PC-9 (cell line): ENCODE measurements at regions not wholly inside any gene's neighbourhood (a gene's known extent, or its start where the extent isn't known, plus 50 kb on each side); places are given as distances from the start of the nearest gene placed in this dataset.

Source experiments
- BruUV-seq: library from RNA; stranded (reverse); fragments of 400-500 nt; replicated peaks from 2 replicates; lab custom pipeline; 2021; lab: Mats Ljungman, UMichigan
- CTCF ChIA-PET: fragments of 300-600 bp; sonication (Branson Sonifier 250); formaldehyde crosslinking; loops from one replicate; lab custom pipeline; 2022; ENCODE audit warnings: antibody characterized with exemption; lab: Charles Lee
- POLR2A ChIA-PET: fragments of 300-600 bp; sonication (Branson Sonifier 250); formaldehyde crosslinking; loops from one replicate; lab custom pipeline; 2022; ENCODE audit warnings: antibody characterized with exemption; ENCODE audit not compliant: unreplicated experiment; lab: Charles Lee
- DNase-seq, 2 experiments: peaks; one replicate each; pipeline versions ENCODE4 v3.0.0 to v3.0.0-alpha.2; 2015 to 2022; ENCODE audit warnings: mixed read lengths in 1 of 2
- H2AFZ ChIP-seq: fragments of 200-600 bp; sonication (generic); 2 replicates; pipeline ENCODE4 v1.8.1; 2017; ENCODE audit warnings: antibody characterized with exemption
- H3F3A ChIP-seq: fragments of 200-600 bp; sonication (generic); 2 replicates; pipeline ENCODE4 v1.8.1; 2017; ENCODE audit warnings: antibody characterized with exemption, mild to moderate bottlenecking, low read depth; ENCODE audit not compliant: insufficient read depth
- H3K27ac ChIP-seq: fragments of 200-600 bp; sonication (generic); 2 replicates; pipeline ENCODE4 v1.6.1; 2016; ENCODE audit warnings: mixed run types
- H3K27me3 ChIP-seq: fragments of 200-600 bp; sonication (generic); 2 replicates; pipeline ENCODE4 v1.6.1; 2016; ENCODE audit warnings: low read depth, mixed run types; ENCODE audit not compliant: insufficient read depth
- H3K36me3 ChIP-seq: fragments of 200-600 bp; sonication (generic); 2 replicates; pipeline ENCODE4 v1.6.1; 2016; ENCODE audit warnings: low read depth, mixed run types
- H3K4me1 ChIP-seq: fragments of 200-600 bp; sonication (generic); replicated peaks from 2 replicates; pipeline ENCODE4 v1.6.1; 2016; ENCODE audit warnings: mixed run types; ENCODE audit not compliant: insufficient read depth
- H3K4me2 ChIP-seq: fragments of 200-600 bp; sonication (generic); 2 replicates; pipeline ENCODE4 v1.6.1; 2017; ENCODE audit warnings: mixed run types
- H3K4me3 ChIP-seq: fragments of 200-600 bp; sonication (generic); 2 replicates; pipeline ENCODE4 v1.6.1; 2016; ENCODE audit warnings: mixed run types
- H3K79me2 ChIP-seq: fragments of 200-600 bp; sonication (generic); 2 replicates; pipeline ENCODE4 v1.6.1; 2017; ENCODE audit warnings: low read depth, mixed run types
- H3K9me2 ChIP-seq: fragments of 200-600 bp; sonication (generic); 2 replicates; pipeline ENCODE4 v1.8.1; 2017; ENCODE audit warnings: mild to moderate bottlenecking; ENCODE audit not compliant: insufficient read depth
- H3K9me3 ChIP-seq: fragments of 200-600 bp; sonication (generic); 2 replicates; pipeline ENCODE4 v1.8.1; 2016; ENCODE audit warnings: low read depth; ENCODE audit not compliant: insufficient read depth
- H4K20me1 ChIP-seq: fragments of 200-600 bp; sonication (generic); 2 replicates; pipeline ENCODE4 v1.8.1; 2017; ENCODE audit not compliant: insufficient read depth
- EZH2 ChIP-seq: fragments of 200-600 bp; sonication (generic); IDR thresholded peaks from 2 replicates; pipeline ENCODE4 v1.8.0; 2017; ENCODE audit warnings: antibody characterized with exemption, low read depth
- intact Hi-C: fragments of 100-400 bp; cut with micrococcal nuclease; formaldehyde crosslinking; loops from one replicate; pipeline ENCODE4 v1.10.0; 2022; ENCODE audit not compliant: unreplicated experiment
- TF ChIP-seq, protein P1 (sequence below): fragments of 200-600 bp; sonication (generic); conservative IDR thresholded peaks from 2 replicates; pipeline ENCODE4 v1.6.1; 2017; ENCODE audit warnings: mixed run types, antibody characterized with exemption, mild to moderate bottlenecking, moderate library complexity

DNA sequence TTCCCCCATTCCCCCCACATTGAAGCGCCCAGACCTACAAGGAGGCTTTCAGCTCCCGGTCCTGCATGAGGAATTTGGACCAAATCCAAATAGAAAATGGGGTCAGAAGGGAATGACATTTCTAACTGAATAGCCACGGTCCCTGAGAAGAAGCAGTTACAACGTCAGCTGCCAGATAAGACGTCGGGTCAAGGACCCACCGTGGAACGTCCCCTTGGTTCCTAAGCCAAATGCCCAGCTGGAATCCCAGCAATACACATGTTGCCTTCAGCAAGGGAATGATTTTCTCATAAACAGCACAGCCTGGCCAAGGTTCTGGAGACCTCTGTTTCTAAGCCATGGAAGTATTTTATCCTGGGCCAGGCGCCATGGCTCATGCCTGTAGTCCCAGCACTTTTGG, 109.1 kb upstream of the PEG3 start:
- no peaks in the 10 kb centered on the region for H3K9me2 ChIP-seq
- H3K79me2 ChIP-seq: no peaks in the 10 kb centered on the region
- no peaks in the 10 kb centered on the region; the same call in 1 of the 2 replicates for H3K9me3 ChIP-seq
- no peaks in the 10 kb centered on the region for H3K36me3 ChIP-seq
- no TSS peak for BruUV-seq
- peaks cover 40% of the 10 kb centered on the region for H3K27me3 ChIP-seq
- H2AFZ ChIP-seq: no peak overlapping the region
- intact Hi-C loops: no loop called here
- CTCF ChIA-PET: no interaction called here
- POLR2A ChIA-PET: interaction anchor here (0.7 kb wide), 1 partner anchor 21 kb away, joined by 12 read pairs; no protein-coding TSS in a partner anchor
- no peak for DNase-seq
- no peaks in the 10 kb centered on the region for H3F3A ChIP-seq
- no peak overlapping the region for H3K4me2 ChIP-seq
- no peak for TF ChIP-seq EZH2
- TF ChIP-seq, protein P1, sequence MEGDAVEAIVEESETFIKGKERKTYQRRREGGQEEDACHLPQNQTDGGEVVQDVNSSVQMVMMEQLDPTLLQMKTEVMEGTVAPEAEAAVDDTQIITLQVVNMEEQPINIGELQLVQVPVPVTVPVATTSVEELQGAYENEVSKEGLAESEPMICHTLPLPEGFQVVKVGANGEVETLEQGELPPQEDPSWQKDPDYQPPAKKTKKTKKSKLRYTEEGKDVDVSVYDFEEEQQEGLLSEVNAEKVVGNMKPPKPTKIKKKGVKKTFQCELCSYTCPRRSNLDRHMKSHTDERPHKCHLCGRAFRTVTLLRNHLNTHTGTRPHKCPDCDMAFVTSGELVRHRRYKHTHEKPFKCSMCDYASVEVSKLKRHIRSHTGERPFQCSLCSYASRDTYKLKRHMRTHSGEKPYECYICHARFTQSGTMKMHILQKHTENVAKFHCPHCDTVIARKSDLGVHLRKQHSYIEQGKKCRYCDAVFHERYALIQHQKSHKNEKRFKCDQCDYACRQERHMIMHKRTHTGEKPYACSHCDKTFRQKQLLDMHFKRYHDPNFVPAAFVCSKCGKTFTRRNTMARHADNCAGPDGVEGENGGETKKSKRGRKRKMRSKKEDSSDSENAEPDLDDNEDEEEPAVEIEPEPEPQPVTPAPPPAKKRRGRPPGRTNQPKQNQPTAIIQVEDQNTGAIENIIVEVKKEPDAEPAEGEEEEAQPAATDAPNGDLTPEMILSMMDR: no peak
- no peaks in the 10 kb centered on the region for H3K4me1 ChIP-seq
- no peak overlapping the region for H3K4me3 ChIP-seq
- no peaks in the 10 kb centered on the region for H4K20me1 ChIP-seq
- H3K27ac ChIP-seq: no peak overlapping the region

- H3K4me1 ChIP-seq: no peaks in the 10 kb centered on the region
- H3K27ac ChIP-seq: no peak overlapping the region
- TF ChIP-seq, protein P1: no peak
- no peak for TF ChIP-seq EZH2
- no TSS peak for BruUV-seq
- H3K9me3 ChIP-seq: no peaks in the 10 kb centered on the region; the same call in 1 of the 2 replicates
- H3K27me3 ChIP-seq: peaks cover 55% of the 10 kb centered on the region
- H2AFZ ChIP-seq: no peak overlapping the region
- ChIA-PET POLR2A (no interaction called here), CTCF (no interaction called here)
- no peaks in the 10 kb centered on the region for H3K36me3 ChIP-seq
- H4K20me1 ChIP-seq: no peaks in the 10 kb centered on the region
- no peaks in the 10 kb centered on the region for H3K9me2 ChIP-seq
- H3K4me3 ChIP-seq: no peak overlapping the region
- intact Hi-C loops: no loop called here
- H3K79me2 ChIP-seq: no peaks in the 10 kb centered on the region
- DNase-seq: no peak
- H3K4me2 ChIP-seq: no peak overlapping the region
- H3F3A ChIP-seq: no peaks in the 10 kb centered on the region
Observed at GRCh38 chr19:56951672-56952071, 111.1 kb upstream of the PEG3 start.

GRCh38 chr19:56953470-56953869, 112.9 kb upstream of the PEG3 start:
- no peak for TF ChIP-seq EZH2
- TF ChIP-seq, protein P1: no peak
- H3F3A ChIP-seq: no peaks in the 10 kb centered on the region
- H3K36me3 ChIP-seq: no peaks in the 10 kb centered on the region
- CTCF ChIA-PET: no interaction called here
- H3K27me3 ChIP-seq: peaks cover 62% of the 10 kb centered on the region
- no peak overlapping the region for H3K4me2 ChIP-seq
- no peak overlapping the region for H2AFZ ChIP-seq
- POLR2A ChIA-PET: no interaction called here
- H3K27ac ChIP-seq: no peak overlapping the region
- no peaks in the 10 kb centered on the region for H3K79me2 ChIP-seq
- no peaks in the 10 kb centered on the region for H3K9me2 ChIP-seq
- H4K20me1 ChIP-seq: no peaks in the 10 kb centered on the region
- intact Hi-C loops: no loop called here
- no peaks in the 10 kb centered on the region; the same call in 1 of the 2 replicates for H3K9me3 ChIP-seq
- BruUV-seq: no TSS peak
- H3K4me1 ChIP-seq: no peaks in the 10 kb centered on the region
- H3K4me3 ChIP-seq: no peak overlapping the region
- no peak for DNase-seq
